Erythroblast (primary cell): ENCODE measurements at regions not wholly inside any gene's neighbourhood (a gene's known extent, or its start where the extent isn't known, plus 50 kb on each side); places are given as distances from the start of the nearest gene placed in this dataset.

Experiments
- GATA1 ChIP-seq: IDR thresholded peaks from 2 replicates; pipeline ENCODE4 v1.6.1; 2011; ENCODE audit warnings: low read depth, mild to moderate bottlenecking, control low read depth, low read length, moderate library complexity
- POLR2A ChIP-seq: IDR thresholded peaks from 2 replicates; pipeline ENCODE4 v1.6.1; 2011; ENCODE audit warnings: mild to moderate bottlenecking, low read length

GRCh38 chr16:51731160-51731559, 580.1 kb upstream of the SALL1 start:
- TF ChIP-seq POLR2A, result no peak
- no peak for TF ChIP-seq GATA1
